GM19043 (cell line): ENCODE measurements at regions not wholly inside any gene's neighbourhood (a gene's known extent, or its start where the extent isn't known, plus 50 kb on each side); places are given as distances from the start of the nearest gene placed in this dataset.
"Not testable (repeated sequence)": the region's sequence is repeated elsewhere in the genome, so short reads cannot be mapped to it uniquely, and the experiment has no call there.

Source experiments
- ATAC-seq: cut with Tn5 transposase; IDR thresholded peaks from one replicate; pipeline ENCODE4 v1.9.1; 2021; ENCODE audit warnings: low read depth; ENCODE audit not compliant: unreplicated experiment

- ATAC-seq = no peak
Measured at GRCh38 chr5:98503616-98504015, 269.8 kb upstream of the RGMB start.

GRCh38 chr5:98504505-98504904 is 269.0 kb upstream of the RGMB start:
- no peak for ATAC-seq

GRCh38 chr5:98510143-98510985 is 263.1 kb upstream of the RGMB start:
- no peak for ATAC-seq

- no peak for ATAC-seq
Measured at GRCh38 chr5:98513380-98513779, 260.1 kb upstream of the RGMB start.

- ATAC-seq = no peak
Measured at GRCh38 chr5:98514215-98514614, 259.2 kb upstream of the RGMB start.

GRCh38 chr5:98516701-98517100 is 256.8 kb upstream of the RGMB start:
- ATAC-seq = no peak

DNA sequence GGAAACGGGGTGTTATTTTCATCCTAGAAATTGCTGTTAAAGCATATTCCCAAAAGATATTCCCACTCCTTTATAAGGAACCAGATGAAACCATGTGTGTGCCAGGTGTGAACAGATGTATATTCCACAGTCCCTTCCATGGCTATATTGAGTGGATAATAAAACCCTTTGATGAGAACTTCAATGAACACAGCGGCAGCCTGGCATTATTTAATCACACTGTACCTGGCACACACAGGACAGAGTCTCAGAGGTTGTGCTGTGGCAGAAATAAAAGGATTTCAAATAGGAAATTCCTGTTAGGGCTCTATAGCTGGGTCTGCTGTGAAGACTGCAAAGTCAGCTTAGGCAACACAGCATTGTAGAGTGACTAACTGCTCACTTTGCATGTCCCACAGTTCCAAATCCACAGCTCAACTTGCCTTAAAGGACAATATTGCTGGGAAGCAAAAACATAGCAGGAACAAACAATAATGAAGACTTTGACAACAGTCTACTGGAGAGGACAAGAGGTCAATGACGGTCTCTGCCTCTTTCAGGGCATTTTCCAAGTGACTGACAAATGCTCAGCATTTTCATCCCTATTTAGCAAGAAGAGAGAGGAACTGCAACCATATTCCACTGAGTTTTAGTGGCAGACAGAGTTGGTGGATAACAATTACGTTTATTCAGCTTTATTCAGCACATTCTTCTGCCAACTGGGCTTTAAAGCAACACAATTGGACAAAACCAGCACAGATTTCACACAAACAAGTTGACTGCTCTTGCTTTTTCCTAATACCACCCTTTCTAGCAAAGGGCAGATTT is 255.7 kb upstream of the RGMB start:
- ATAC-seq = no peak

GRCh38 chr5:98518754-98519153 is 254.7 kb upstream of the RGMB start:
- no peak for ATAC-seq

GRCh38 chr5:98519571-98519970 is 253.9 kb upstream of the RGMB start:
- no peak for ATAC-seq

GRCh38 chr5:98521821-98522220 is 251.6 kb upstream of the RGMB start:
- no peak for ATAC-seq

- no peak for ATAC-seq
Measured at GRCh38 chr5:98524773-98525172, 248.7 kb upstream of the RGMB start.

GRCh38 chr5:98527846-98528245 is 245.6 kb upstream of the RGMB start:
- no peak for ATAC-seq

DNA sequence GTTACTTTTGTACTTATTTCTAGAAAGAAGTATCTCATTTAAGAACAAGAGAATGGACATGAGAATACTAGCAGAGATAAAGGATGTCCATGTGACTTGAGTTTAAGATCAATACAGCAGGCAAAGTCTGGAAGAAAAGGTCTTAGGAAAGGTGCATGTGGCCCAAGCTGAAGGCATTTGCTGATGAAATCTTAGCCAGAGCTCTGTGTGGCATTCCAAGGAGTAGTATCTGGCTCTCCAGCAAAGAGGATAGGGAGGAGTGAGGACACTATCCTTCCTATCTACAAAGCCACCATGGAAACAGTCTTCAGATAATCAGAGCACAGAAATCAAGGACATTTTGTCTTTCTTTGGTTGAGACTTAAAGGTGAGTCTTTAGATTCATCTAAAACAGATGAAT is 244.1 kb upstream of the RGMB start:
- no peak for ATAC-seq

- no peak for ATAC-seq
Measured at GRCh38 chr5:98530224-98530623, 243.2 kb upstream of the RGMB start.

DNA sequence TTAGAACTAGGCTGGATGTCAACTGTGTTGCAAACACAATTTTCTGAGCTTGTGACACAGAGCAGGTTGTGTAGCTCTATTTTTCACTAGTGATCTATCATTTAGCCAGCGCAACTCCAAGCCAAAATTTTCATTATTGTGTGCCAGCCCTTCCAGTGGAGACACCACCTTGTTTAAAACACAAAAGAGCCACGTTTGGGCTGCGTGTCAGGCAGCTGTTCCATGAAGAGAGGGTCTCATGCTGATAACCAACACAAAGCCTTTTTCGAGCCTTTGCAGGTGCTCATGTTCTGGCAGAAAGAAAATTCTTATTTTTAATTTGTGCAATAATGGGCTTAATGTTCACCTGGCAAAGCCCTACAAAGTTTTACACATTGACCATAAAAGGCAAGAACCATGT is 237.6 kb upstream of the RGMB start:
- ATAC-seq = no peak

DNA sequence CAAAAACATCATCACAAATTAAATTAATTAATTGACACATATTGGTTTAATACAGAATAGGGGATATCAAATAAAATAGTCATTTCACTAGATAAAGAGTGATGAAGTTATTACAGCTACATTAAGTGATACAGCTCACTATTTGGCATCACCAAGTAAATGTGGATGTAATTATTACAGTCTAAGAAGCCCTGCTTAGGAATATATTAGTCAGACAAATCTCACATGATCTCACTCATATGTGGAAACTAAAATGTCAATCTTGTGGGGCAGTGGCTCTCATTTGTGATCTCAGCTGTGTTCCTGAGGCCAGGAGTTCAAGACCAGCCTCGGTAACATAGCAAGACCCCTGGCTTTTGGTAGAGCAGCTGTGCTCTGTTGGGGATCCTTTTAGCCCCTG is 233.4 kb upstream of the RGMB start:
- ATAC-seq = no peak

- ATAC-seq = no peak
Measured at GRCh38 chr5:98541641-98542040, 231.8 kb upstream of the RGMB start.

GRCh38 chr5:98543490-98543889 is 230.0 kb upstream of the RGMB start:
- no peak for ATAC-seq

GRCh38 chr5:98546924-98547323 is 226.5 kb upstream of the RGMB start:
- not testable (repeated sequence) for ATAC-seq

- ATAC-seq = no peak
Measured at GRCh38 chr5:98556712-98557111, 216.8 kb upstream of the RGMB start.

DNA sequence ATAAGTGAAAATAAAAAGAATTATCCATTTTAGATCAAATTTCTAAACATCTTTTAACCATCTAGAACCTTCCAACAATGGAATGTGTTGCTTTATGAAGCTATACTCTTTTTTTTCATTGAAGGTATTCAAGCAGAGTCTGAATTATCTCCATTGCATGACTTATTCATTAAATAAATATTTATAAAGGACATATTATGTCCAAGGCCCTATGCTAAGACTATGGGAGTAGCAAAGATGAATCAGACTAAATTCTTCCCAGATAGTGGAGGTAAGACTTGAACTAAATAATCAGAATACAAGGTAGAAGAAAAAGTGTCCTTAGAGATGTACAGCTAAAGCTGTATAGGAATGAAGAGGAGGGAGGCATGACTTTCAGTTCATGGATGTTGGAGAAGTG is 215.5 kb upstream of the RGMB start:
- no peak for ATAC-seq
